Erythroblast (primary cell): ENCODE measurements at regions not wholly inside any gene's neighbourhood (a gene's known extent, or its start where the extent isn't known, plus 50 kb on each side); places are given as distances from the start of the nearest gene placed in this dataset.

Experiments
- GATA1 ChIP-seq: IDR thresholded peaks from 2 replicates; pipeline ENCODE4 v1.6.1; 2011; ENCODE audit warnings: low read depth, mild to moderate bottlenecking, control low read depth, low read length, moderate library complexity
- POLR2A ChIP-seq: IDR thresholded peaks from 2 replicates; pipeline ENCODE4 v1.6.1; 2011; ENCODE audit warnings: mild to moderate bottlenecking, low read length

DNA sequence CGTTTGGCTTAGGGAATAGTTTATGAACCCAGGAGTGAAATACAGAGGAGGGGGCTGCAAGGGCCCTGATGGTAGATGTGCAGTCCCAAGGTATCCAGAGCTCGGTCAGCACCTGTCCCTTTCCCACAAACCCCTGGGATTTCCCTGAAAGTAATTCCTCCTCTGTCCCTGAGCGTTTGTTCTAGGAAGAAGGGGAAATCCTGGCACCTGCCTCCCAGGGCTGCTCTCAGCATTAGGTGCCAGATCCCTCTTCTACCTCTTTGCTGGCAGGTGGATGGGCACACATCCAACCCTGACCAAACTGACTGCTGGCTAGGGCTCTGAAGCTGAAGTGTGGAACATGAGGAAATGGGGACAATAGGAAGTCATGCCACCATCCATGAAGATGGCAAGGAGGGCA, 824.0 kb downstream of the SLC4A3 start:
- TF ChIP-seq POLR2A (no peak), GATA1 (no peak)
